ENCODE measurements at regions not wholly inside any gene's neighbourhood (a gene's known extent, or its start where the extent isn't known, plus 50 kb on each side); places are given as distances from the start of the nearest gene placed in this dataset.

- TF ChIP-seq CTCF (conservative IDR thresholded peaks at IDR 0.05; ENCODE audit: low read depth, low read length) (no peak), EZH2 (IDR thresholded peaks at IDR 0.05; ENCODE audit: low read length, unreplicated experiment) (no peak), EZH2phosphoT487 (IDR thresholded peaks at IDR 0.05; ENCODE audit: borderline replicate concordance, low read length) (no peak)
Observed at GRCh38 chr6:150813993-150814359, 51.5 kb upstream of the MTHFD1L start.

Measured in PC-3 (cell line).